ENCODE measurements at regions not wholly inside any gene's neighbourhood (a gene's known extent, or its start where the extent isn't known, plus 50 kb on each side); places are given as distances from the start of the nearest gene placed in this dataset.

DNA sequence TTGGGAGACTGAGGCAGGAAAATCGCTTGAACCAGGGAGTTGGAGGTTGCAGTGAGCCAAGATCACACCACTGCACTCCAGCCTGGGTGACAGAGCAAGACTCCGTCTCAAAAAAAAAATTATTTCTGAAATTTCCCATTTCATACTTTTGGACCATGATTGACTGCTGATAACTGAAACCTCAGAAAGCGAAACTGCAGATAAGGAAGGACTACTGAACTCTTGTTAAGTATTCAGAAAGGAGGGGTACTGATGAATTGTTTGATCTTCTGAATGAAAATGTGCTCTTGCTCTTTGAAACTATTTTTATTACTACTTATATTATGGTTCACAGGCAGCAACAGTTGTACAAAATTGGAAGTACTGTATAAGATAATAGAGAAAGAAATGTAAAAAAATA, 69.0 kb downstream of the HDGFL1 start:
- intact Hi-C loops (cut with DNase I) = no loop called here
- WGBS, 4 donors = 89 to 95% (median 93%) methylated on average over 2 to 3 of the region's 3 CpGs
- H3K4me3 ChIP-seq = no peak overlapping the region
- H3K27me3 ChIP-seq = no peaks in the 10 kb centered on the region
- H3K36me3 ChIP-seq = no peaks in the 10 kb centered on the region
- H3K27ac ChIP-seq = no peak overlapping the region
- DNase-seq (no peak), ATAC-seq (no peak)
- H3K4me1 ChIP-seq = peaks cover 0 to 10% (median 0%) of the 10 kb centered on the region in 12 donors
- no peaks in the 10 kb centered on the region for H3K9me3 ChIP-seq
- TF ChIP-seq CTCF (IDR thresholded peaks at IDR 0.05) = no peak

DNA sequence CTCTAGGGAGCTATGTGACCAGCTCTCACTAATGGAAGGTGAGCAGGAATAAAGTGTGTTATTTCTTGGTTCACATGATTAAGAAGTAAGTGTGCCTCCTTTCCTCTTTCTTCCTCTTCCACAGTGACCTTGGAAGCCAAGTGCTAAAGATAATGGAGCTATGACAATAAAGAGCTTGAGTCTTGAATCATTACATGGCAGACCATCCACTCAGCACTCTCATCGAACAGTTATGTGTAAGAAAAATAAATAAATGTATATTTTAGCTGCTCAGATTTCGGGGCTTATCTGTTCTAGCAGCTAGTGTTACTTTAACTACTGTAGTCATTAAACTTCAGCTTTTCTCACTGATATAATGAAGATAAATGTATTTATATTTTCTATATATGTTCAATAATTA, 72.9 kb downstream of the HDGFL1 start:
- Histone ChIP-seq H3K36me3 (no peaks in the 10 kb centered on the region), H3K4me3 (no peak overlapping the region), H3K27ac (no peak overlapping the region), H3K4me1 (no peaks in the 10 kb centered on the region), H3K9me3 (no peaks in the 10 kb centered on the region), H3K27me3 (no peaks in the 10 kb centered on the region)
- intact Hi-C loops (cut with DNase I) = no loop called here
- TF ChIP-seq POLR2A (IDR thresholded peaks at IDR 0.05) (no peak), CTCF (IDR thresholded peaks at IDR 0.05) (no peak)
- 73 to 87% (median 82%) methylated on average over 2 of the region's 2 CpGs for WGBS, 4 donors
- no peak for DNase-seq
- ATAC-seq = no peak

GRCh38 chr6:22643780-22644179, 74.4 kb downstream of the HDGFL1 start:
- intact Hi-C loops (cut with DNase I) = no loop called here
- H3K27me3 ChIP-seq = no peaks in the 10 kb centered on the region
- DNase-seq = no peak
- 77 to 97% (median 91%) methylated on average over 10 of the region's 10 CpGs for WGBS, 4 donors
- ATAC-seq = no peak
- H3K4me3 ChIP-seq = no peak overlapping the region
- no peak for TF ChIP-seq POLR2A (IDR thresholded peaks at IDR 0.05)
- no peak for TF ChIP-seq CTCF (IDR thresholded peaks at IDR 0.05)
- H3K9me3 ChIP-seq = no peaks in the 10 kb centered on the region
- H3K36me3 ChIP-seq = no peaks in the 10 kb centered on the region
- no peaks in the 10 kb centered on the region for H3K4me1 ChIP-seq
- H3K27ac ChIP-seq = no peak overlapping the region

- no peaks in the 10 kb centered on the region for H3K9me3 ChIP-seq
- intact Hi-C loops (cut with DNase I) = no loop called here
- H3K4me1 ChIP-seq = no peaks in the 10 kb centered on the region
- DNase-seq = no peak
- no peak overlapping the region for H3K4me3 ChIP-seq
- no peaks in the 10 kb centered on the region for H3K36me3 ChIP-seq
- TF ChIP-seq POLR2A (IDR thresholded peaks at IDR 0.05) (no peak), CTCF (IDR thresholded peaks at IDR 0.05) (no peak)
- no peak overlapping the region for H3K27ac ChIP-seq
- ATAC-seq = no peak
- no peaks in the 10 kb centered on the region for H3K27me3 ChIP-seq
- 33 to 59% (median 44%) methylated on average over 3 of the region's 3 CpGs for WGBS, 4 donors
Observed at GRCh38 chr6:22647719-22648118, 78.4 kb downstream of the HDGFL1 start.
